Spleen (tissue), 11 donors: ENCODE measurements at regions not wholly inside any gene's neighbourhood (a gene's known extent, or its start where the extent isn't known, plus 50 kb on each side); places are given as distances from the start of the nearest gene placed in this dataset.

Experiments used
- DNase-seq: peaks from one replicate; pipeline ENCODE4 v3.0.0-alpha.2; 2020
- H3K27ac ChIP-seq, 8 donors: fragments of 200-600 bp; sonication (generic) in 7 of 8; 1 replicate in 4 of 8; 2 replicates in 4 of 8; pipeline versions ENCODE4 v1.5.0 to v1.8.0; 2016 to 2021; ENCODE audit warnings: inconsistent platforms in 4 of 8, mild to moderate bottlenecking in 4 of 8, moderate library complexity in 1 of 8
- H3K27me3 ChIP-seq, 7 donors: fragments of 200-600 bp; sonication (generic) in 6 of 7; replicated peaks in 1 of 7; 1 replicate in 4 of 7; 2 replicates in 3 of 7; pipeline versions ENCODE4 v1.5.0 to v1.8.0; 2016 to 2021; ENCODE audit warnings: inconsistent platforms in 3 of 7, mild to moderate bottlenecking in 1 of 7
- H3K36me3 ChIP-seq, 6 donors: fragments of 200-600 bp; sonication (generic) in 5 of 6; 1 replicate in 4 of 6; 2 replicates in 2 of 6; pipeline versions ENCODE4 v1.5.0 to v1.8.0; 2016 to 2021; ENCODE audit warnings: inconsistent platforms in 2 of 6
- H3K4me1 ChIP-seq, 6 donors: fragments of 200-600 bp; sonication (generic) in 5 of 6; 1 replicate in 3 of 6; 2 replicates in 3 of 6; pipeline versions ENCODE4 v1.5.0 to v1.8.0; 2016 to 2021; ENCODE audit warnings: inconsistent platforms in 3 of 6
- H3K4me3 ChIP-seq, 8 donors: fragments of 200-600 bp; sonication (generic) in 7 of 8; 1 replicate in 4 of 8; 2 replicates in 4 of 8; pipeline versions ENCODE4 v1.5.0 to v1.8.0; 2016 to 2021; ENCODE audit warnings: inconsistent platforms in 4 of 8, mild to moderate bottlenecking in 4 of 8, moderate library complexity in 2 of 8
- H3K9me3 ChIP-seq, 8 donors: fragments of 200-600 bp; sonication (generic) in 7 of 8; 1 replicate in 4 of 8; 2 replicates in 4 of 8; pipeline versions ENCODE4 v1.5.0 to v1.8.0; 2016 to 2021; ENCODE audit warnings: inconsistent platforms in 4 of 8
- POLR2A ChIP-seq, 3 donors: fragments of 450-650 bp; IDR thresholded peaks; one replicate each; pipeline ENCODE4 v1.5.1; 2017; ENCODE audit warnings: antibody characterized with exemption in 3 of 3, mild to moderate bottlenecking in 1 of 3
- POLR2AphosphoS5 ChIP-seq, 3 donors: sonication (generic); formaldehyde crosslinking; IDR thresholded peaks; one replicate each; pipeline ENCODE4 v1.5.1; 2017; ENCODE audit warnings: antibody characterized with exemption in 3 of 3
- WGBS, 5 donors: extraction: QIAGEN DNeasy Blood & Tissue Kit in 3 of 5; methylation state at CpG; one replicate each; pipeline versions ENCODE4 v1.1.5 to v1.1.7; 2013 to 2018; 5-methylcytosine and 5-hydroxymethylcytosine counted together
- intact Hi-C: fragments of 100-400 bp; cut with DNase I; formaldehyde crosslinking; loops from one replicate; pipeline ENCODE4 v1.15.0; 2023; ENCODE audit warnings: low total_unique reads
- TF ChIP-seq, protein P1 (sequence below), 11 experiments: fragments of 200-600 bp in 7 of 11; fragments of 450-650 bp in 4 of 11; sonication (generic) in 4 of 11; IDR thresholded peaks in 8 of 11; conservative IDR thresholded peaks in 3 of 11; 1 replicate in 7 of 11; 2 replicates in 4 of 11; pipeline versions ENCODE4 v1.4.0 to v1.8.0; 2016 to 2021; ENCODE audit warnings: antibody characterized with exemption in 11 of 11, inconsistent platforms in 4 of 11, mild to moderate bottlenecking in 1 of 11
- donor health status: healthy with polysubstance abuse.
- donor health status: DM: no; HTN: no; CAD: no; lungs with moderate emphysema.
- donor health status: DM: no; HTN: no; CAD: no.
- donor health status: Bipolar disorder and iron deficiency.
- donor health status: healthy.
- donor health status: DM: no; HTN: no; CAD: no.
- donor health status: DM: yes; HTN: yes; CAD: no.

DNA sequence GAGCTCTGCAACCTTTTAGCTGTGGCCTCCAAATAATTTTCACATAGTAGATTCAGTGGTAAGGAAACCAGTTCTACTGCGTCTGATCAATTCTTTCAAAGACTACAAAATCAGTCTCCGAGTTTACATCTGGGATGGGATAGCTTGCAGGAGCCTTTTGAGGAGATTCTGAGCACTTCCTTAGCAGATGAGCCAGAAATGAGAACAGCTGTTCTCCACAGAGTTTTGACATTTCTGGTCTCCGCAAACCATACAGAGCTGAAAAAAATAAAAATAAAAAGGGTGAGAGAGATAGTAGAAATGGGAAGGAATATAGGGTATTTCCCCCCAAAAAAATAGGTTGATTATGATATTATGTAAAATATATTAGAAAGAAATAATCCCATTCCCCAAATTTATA is 119.3 kb downstream of the LYPLAL1 start:
- Histone ChIP-seq H3K9me3 (no peaks in the 10 kb centered on the region), H3K4me3 (no peak overlapping the region), H3K27ac (no peak overlapping the region), H3K4me1 (no peaks in the 10 kb centered on the region), H3K36me3 (no peaks in the 10 kb centered on the region), H3K27me3 (no peaks in the 10 kb centered on the region)
- intact Hi-C loops, result no loop called here
- no peak for TF ChIP-seq POLR2A (IDR thresholded peaks at IDR 0.05)
- 83 to 90% (median 89%) methylated on average over 3 of the region's 3 CpGs for WGBS, 5 donors
- no peak for DNase-seq

DNA sequence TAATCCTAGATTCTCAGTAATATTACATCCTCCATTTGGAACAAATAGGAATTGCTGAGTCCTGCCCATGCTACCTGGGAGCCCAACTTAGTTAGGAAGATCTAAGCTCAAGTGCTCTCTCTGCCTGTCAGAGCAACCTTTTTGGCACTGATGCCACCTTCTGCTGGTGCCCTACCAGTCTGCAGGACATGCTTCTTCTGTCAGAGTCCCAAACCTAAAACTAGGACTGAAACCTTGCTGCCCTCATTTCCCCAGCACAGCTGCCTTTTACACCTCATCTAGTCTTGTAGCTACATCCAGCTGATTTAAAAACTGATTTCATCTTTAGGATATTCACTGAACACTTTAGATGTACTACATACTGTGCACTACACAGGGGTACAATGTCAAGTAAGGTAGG is 118.7 kb downstream of the LYPLAL1 start:
- no peaks in the 10 kb centered on the region for H3K27me3 ChIP-seq
- H3K27ac ChIP-seq, result no peak overlapping the region
- intact Hi-C loops, result no loop called here
- H3K4me1 ChIP-seq, result no peaks in the 10 kb centered on the region
- H3K4me3 ChIP-seq, result no peak overlapping the region
- H3K36me3 ChIP-seq, result no peaks in the 10 kb centered on the region
- no peak for DNase-seq
- H3K9me3 ChIP-seq, result no peaks in the 10 kb centered on the region
- TF ChIP-seq, protein P1, sequence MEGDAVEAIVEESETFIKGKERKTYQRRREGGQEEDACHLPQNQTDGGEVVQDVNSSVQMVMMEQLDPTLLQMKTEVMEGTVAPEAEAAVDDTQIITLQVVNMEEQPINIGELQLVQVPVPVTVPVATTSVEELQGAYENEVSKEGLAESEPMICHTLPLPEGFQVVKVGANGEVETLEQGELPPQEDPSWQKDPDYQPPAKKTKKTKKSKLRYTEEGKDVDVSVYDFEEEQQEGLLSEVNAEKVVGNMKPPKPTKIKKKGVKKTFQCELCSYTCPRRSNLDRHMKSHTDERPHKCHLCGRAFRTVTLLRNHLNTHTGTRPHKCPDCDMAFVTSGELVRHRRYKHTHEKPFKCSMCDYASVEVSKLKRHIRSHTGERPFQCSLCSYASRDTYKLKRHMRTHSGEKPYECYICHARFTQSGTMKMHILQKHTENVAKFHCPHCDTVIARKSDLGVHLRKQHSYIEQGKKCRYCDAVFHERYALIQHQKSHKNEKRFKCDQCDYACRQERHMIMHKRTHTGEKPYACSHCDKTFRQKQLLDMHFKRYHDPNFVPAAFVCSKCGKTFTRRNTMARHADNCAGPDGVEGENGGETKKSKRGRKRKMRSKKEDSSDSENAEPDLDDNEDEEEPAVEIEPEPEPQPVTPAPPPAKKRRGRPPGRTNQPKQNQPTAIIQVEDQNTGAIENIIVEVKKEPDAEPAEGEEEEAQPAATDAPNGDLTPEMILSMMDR (IDR thresholded peaks at IDR 0.05 in 8 of 11, conservative IDR thresholded peaks at IDR 0.05 in 3 of 11), result no peak
- no peak for TF ChIP-seq POLR2AphosphoS5 (IDR thresholded peaks at IDR 0.05)
- no peak for TF ChIP-seq POLR2A (IDR thresholded peaks at IDR 0.05)

DNA sequence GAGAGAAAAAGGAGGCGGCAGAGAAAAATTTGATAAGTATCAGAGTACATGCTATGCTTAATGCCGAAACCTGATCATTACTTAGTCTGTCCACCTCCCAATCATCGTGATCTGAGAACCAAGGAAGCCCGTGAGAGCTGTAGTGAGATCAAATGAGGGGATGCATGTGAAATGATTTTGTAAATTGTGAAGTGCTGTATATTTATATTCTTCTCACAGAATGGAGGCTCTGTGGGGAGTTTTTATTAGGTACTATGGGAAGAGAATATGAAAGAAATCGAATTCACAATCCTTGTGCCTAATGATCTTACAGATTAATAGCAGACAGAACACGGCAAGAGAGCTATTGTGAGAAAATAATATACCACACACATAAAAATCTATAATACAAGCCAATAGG is 115.5 kb downstream of the LYPLAL1 start:
- H3K4me3 ChIP-seq, result no peak overlapping the region
- H3K9me3 ChIP-seq, result no peaks in the 10 kb centered on the region
- WGBS, 5 donors, result 74 to 78% (median 75%) methylated on average over 6 of the region's 6 CpGs
- TF ChIP-seq POLR2A (IDR thresholded peaks at IDR 0.05) (no peak), POLR2AphosphoS5 (IDR thresholded peaks at IDR 0.05) (no peak)
- TF ChIP-seq, protein P1 (IDR thresholded peaks at IDR 0.05 in 8 of 11, conservative IDR thresholded peaks at IDR 0.05 in 3 of 11), result no peak
- H3K4me1 ChIP-seq, result no peaks in the 10 kb centered on the region
- DNase-seq, result no peak
- H3K27me3 ChIP-seq, result no peaks in the 10 kb centered on the region
- H3K36me3 ChIP-seq, result no peaks in the 10 kb centered on the region
- H3K27ac ChIP-seq, result no peak overlapping the region
- intact Hi-C loops, result no loop called here

DNA sequence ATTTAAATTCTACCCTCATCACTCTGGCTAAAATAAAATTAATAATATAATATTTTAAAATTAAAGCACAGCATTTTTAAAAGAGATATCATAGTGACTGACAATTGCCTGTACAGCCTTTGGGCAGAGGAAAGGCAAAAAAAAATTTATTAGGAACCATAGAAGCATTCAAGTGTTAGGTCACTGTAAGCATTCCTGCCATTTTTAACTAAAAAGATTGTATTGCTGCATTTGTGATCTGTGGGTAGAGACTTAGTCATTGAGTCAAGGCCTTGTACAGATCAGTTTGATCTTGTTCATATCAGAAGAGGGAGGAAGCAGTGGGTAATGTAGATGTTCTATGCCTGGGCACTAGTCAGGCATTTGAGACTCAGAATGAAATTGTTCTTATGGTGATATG is 109.9 kb downstream of the LYPLAL1 start:
- TF ChIP-seq, protein P1 (IDR thresholded peaks at IDR 0.05 in 8 of 11, conservative IDR thresholded peaks at IDR 0.05 in 3 of 11), result no peak
- TF ChIP-seq POLR2A (IDR thresholded peaks at IDR 0.05), result no peak
- TF ChIP-seq POLR2AphosphoS5 (IDR thresholded peaks at IDR 0.05), result no peak
- no peak overlapping the region for H3K27ac ChIP-seq
- H3K4me3 ChIP-seq, result no peak overlapping the region
- intact Hi-C loops, result no loop called here
- H3K9me3 ChIP-seq, result peaks cover 0 to 5% (median 0%) of the 10 kb centered on the region in 8 donors
- DNase-seq, result no peak
- H3K36me3 ChIP-seq, result no peaks in the 10 kb centered on the region
- no peaks in the 10 kb centered on the region for H3K27me3 ChIP-seq
- H3K4me1 ChIP-seq, result no peaks in the 10 kb centered on the region

DNA sequence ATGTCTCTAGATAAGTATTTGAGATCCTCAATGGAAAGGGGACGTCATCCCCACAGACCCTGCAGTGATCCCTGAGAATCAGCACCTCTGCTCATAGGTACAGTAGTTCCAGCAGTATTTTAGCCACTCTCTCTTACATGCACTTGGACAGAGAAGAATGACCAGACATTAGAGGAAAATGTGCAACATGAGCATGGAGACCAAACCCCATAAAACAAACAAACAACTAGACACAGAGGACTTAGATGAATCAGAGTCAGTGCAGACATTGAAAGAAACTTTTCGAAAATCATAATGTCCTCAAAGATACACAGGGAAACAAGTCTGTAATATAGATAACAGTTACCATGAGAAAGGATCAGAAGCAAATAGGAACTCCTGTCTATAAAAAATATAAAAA is 108.2 kb downstream of the LYPLAL1 start:
- DNase-seq, result no peak
- H3K36me3 ChIP-seq, result no peaks in the 10 kb centered on the region
- H3K27ac ChIP-seq, result no peak overlapping the region
- H3K9me3 ChIP-seq, result peaks cover 0 to 5% (median 0%) of the 10 kb centered on the region in 8 donors
- 86 to 92% (median 90%) methylated on average over 2 of the region's 2 CpGs for WGBS, 5 donors
- intact Hi-C loops, result no loop called here
- no peaks in the 10 kb centered on the region for H3K4me1 ChIP-seq
- no peaks in the 10 kb centered on the region for H3K27me3 ChIP-seq
- TF ChIP-seq, protein P1 (IDR thresholded peaks at IDR 0.05 in 8 of 11, conservative IDR thresholded peaks at IDR 0.05 in 3 of 11), result no peak
- TF ChIP-seq POLR2A (IDR thresholded peaks at IDR 0.05) (no peak), POLR2AphosphoS5 (IDR thresholded peaks at IDR 0.05) (no peak)
- H3K4me3 ChIP-seq, result no peak overlapping the region
